ENCODE measurements at regions not wholly inside any gene's neighbourhood (a gene's known extent, or its start where the extent isn't known, plus 50 kb on each side); places are given as distances from the start of the nearest gene placed in this dataset.
"Not testable (repeated sequence)": the region's sequence is repeated elsewhere in the genome, so short reads cannot be mapped to it uniquely, and the experiment has no call there.

DNA sequence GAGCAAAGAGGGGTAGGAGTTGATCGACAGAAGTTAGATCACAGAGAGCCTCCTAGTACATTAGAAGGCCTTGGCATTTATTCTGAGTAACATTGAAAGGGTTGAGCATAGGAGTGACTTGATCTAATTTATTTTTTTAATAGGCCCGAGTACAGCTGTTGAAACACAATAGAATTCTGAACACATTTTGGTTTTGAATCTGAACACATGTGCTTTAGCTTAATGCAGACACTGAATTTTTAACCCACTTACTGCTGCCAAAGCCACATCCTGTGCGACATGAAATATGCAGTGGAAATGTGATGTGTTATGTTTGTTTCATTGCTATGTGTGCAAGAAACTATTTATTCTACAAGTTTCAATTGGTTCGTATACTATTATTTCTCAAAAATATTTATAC lies 1505.9 kb downstream of the PCDH9 start:
- DNase-seq (ENCODE audit: low read depth), result no peak
- H3K4me3 ChIP-seq (ENCODE audit: low read depth, low read length), result no peak overlapping the region
- TF ChIP-seq CTCF (IDR thresholded peaks at IDR 0.05; ENCODE audit: insufficient read depth, low read depth, low read length, missing control alignments), result no peak

DNA sequence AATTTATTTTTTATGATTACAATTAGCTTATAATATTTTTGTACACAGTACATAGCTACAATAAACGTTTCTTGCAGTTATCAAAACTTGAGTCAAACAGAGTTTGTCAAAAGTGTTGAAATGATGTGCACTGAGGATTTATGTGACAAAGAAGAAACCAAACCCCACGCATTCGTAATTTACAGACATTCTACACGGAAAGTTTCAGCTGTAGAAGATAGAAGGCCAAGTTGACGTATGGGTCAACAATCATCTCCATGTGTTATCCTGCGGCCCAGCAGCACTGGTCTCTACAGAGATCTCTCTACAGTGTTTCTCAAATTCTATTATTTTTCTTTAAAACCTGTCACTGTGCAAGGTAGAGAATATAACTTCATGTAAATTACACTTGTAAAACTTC lies 1507.6 kb downstream of the PCDH9 start:
- DNase-seq (ENCODE audit: low read depth), result no peak

GRCh38 chr13:65719831-65720230 lies 1510.3 kb downstream of the PCDH9 start:
- H3K4me3 ChIP-seq (ENCODE audit: low read depth, low read length), result no peak overlapping the region
- no peak for DNase-seq (ENCODE audit: low read depth)
- no peak for TF ChIP-seq CTCF (IDR thresholded peaks at IDR 0.05; ENCODE audit: insufficient read depth, low read depth, low read length, missing control alignments)

More for the DNA sequence above, 1507.6 kb downstream of the PCDH9 start:
- H3K4me3 ChIP-seq (ENCODE audit: low read depth, low read length), result no peak overlapping the region
- no peak for TF ChIP-seq CTCF (IDR thresholded peaks at IDR 0.05; ENCODE audit: insufficient read depth, low read depth, low read length, missing control alignments)

DNA sequence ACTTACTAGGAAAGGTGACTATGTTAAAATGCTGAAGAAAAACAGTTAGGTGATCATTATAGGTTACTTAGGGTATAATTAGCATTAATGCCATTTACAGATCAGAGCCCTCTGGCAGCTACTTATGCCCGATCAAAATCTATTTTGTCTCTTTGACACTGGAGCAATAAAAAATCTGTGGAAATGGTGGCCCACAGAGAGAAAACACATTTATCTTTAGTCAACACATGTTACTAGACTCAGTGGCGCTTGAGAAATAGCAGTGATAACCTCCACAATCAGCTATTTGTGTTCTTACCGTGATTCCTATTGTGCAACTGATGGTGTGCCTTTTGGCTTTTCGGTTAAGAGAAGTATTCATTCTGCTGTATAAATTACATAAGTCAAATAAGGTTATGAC lies 1519.6 kb downstream of the PCDH9 start:
- no peak for DNase-seq (ENCODE audit: low read depth)
- no peak overlapping the region for H3K4me3 ChIP-seq (ENCODE audit: low read depth, low read length)
- TF ChIP-seq CTCF (IDR thresholded peaks at IDR 0.05; ENCODE audit: insufficient read depth, low read depth, low read length, missing control alignments), result no peak

GRCh38 chr13:65697843-65698242 lies 1532.3 kb downstream of the PCDH9 start:
- H3K4me3 ChIP-seq (ENCODE audit: low read depth, low read length), result no peak overlapping the region
- no peak for DNase-seq (ENCODE audit: low read depth)
- no peak for TF ChIP-seq CTCF (IDR thresholded peaks at IDR 0.05; ENCODE audit: insufficient read depth, low read depth, low read length, missing control alignments)

GRCh38 chr13:65679240-65679639 lies 1550.9 kb downstream of the PCDH9 start:
- H3K4me3 ChIP-seq (ENCODE audit: low read depth, low read length), result no peak overlapping the region
- TF ChIP-seq CTCF (IDR thresholded peaks at IDR 0.05; ENCODE audit: insufficient read depth, low read depth, low read length, missing control alignments), result no peak
- DNase-seq (ENCODE audit: low read depth), result no peak

- TF ChIP-seq CTCF (IDR thresholded peaks at IDR 0.05; ENCODE audit: insufficient read depth, low read depth, low read length, missing control alignments), result no peak
- no peak overlapping the region for H3K4me3 ChIP-seq (ENCODE audit: low read depth, low read length)
- no peak for DNase-seq (ENCODE audit: low read depth)
These were observed 1552.2 kb downstream of the PCDH9 start for GRCh38 chr13:65677906-65678305.

DNA sequence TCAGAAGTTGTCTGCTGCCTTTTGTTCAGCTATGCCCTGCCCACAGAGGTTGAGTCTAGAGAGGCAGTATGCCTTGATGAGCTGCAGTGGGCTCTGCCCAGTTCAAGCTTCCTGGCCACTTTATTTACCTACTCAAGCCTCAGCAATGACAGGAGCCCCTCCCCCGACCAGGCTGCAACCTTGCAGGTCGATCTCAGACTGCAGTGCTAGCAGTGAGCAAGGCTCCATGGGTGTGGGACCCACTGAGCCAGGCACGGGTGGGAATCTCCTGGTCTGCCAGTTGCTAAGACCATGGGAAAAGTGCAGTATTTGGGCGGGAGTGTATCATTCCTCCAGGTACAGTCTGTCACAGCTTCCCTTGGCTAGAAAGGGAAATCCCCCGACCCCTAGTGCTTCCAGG lies 1554.8 kb downstream of the PCDH9 start:
- not testable (repeated sequence) for H3K4me3 ChIP-seq (ENCODE audit: low read depth, low read length); DNase-seq (ENCODE audit: low read depth)
